Esophagus squamous epithelium (tissue), 4 donors: ENCODE measurements at regions not wholly inside any gene's neighbourhood (a gene's known extent, or its start where the extent isn't known, plus 50 kb on each side); places are given as distances from the start of the nearest gene placed in this dataset.

Source experiments
- POLR2A ChIP-seq, 4 donors: fragments of 450-650 bp; IDR thresholded peaks; one replicate each; pipeline ENCODE4 v1.6.1; 2017; ENCODE audit warnings: antibody characterized with exemption in 4 of 4, mild to moderate bottlenecking in 4 of 4, moderate library complexity in 3 of 4
- TF ChIP-seq, protein P1 (sequence below), 6 experiments: fragments of 450-650 bp in 4 of 6; fragments of 200-600 bp in 2 of 6; sonication (generic) in 2 of 6; IDR thresholded peaks; one replicate each; pipeline ENCODE4 v1.5.1; 2016 to 2019; ENCODE audit warnings: antibody characterized with exemption in 6 of 6, mild to moderate bottlenecking in 4 of 6, moderate library complexity in 4 of 6

GRCh38 chr3:110504401-110504800 lies 567.2 kb upstream of the NECTIN3 start:
- TF ChIP-seq, protein P1, sequence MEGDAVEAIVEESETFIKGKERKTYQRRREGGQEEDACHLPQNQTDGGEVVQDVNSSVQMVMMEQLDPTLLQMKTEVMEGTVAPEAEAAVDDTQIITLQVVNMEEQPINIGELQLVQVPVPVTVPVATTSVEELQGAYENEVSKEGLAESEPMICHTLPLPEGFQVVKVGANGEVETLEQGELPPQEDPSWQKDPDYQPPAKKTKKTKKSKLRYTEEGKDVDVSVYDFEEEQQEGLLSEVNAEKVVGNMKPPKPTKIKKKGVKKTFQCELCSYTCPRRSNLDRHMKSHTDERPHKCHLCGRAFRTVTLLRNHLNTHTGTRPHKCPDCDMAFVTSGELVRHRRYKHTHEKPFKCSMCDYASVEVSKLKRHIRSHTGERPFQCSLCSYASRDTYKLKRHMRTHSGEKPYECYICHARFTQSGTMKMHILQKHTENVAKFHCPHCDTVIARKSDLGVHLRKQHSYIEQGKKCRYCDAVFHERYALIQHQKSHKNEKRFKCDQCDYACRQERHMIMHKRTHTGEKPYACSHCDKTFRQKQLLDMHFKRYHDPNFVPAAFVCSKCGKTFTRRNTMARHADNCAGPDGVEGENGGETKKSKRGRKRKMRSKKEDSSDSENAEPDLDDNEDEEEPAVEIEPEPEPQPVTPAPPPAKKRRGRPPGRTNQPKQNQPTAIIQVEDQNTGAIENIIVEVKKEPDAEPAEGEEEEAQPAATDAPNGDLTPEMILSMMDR (IDR thresholded peaks at IDR 0.05): no peak
- no peak for TF ChIP-seq POLR2A (IDR thresholded peaks at IDR 0.05)
